ENCODE measurements at regions not wholly inside any gene's neighbourhood (a gene's known extent, or its start where the extent isn't known, plus 50 kb on each side); places are given as distances from the start of the nearest gene placed in this dataset.

GRCh38 chr15:95095250-95095649 lies 863.9 kb downstream of the MCTP2 start:
- TF ChIP-seq, protein P1, sequence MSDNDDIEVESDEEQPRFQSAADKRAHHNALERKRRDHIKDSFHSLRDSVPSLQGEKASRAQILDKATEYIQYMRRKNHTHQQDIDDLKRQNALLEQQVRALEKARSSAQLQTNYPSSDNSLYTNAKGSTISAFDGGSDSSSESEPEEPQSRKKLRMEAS (IDR thresholded peaks at IDR 0.05) = no peak
- TF ChIP-seq KDM1A (IDR thresholded peaks at IDR 0.05; ENCODE audit: borderline replicate concordance, low read length) (no peak), EZH2 (IDR thresholded peaks at IDR 0.05; ENCODE audit: low read depth, low read length, severe bottlenecking) (no peak), NANOG (IDR thresholded peaks at IDR 0.05; ENCODE audit: insufficient read depth, low read depth, low read length, poor library complexity, severe bottlenecking) (no peak), EP300 (IDR thresholded peaks at IDR 0.05; ENCODE audit: borderline replicate concordance in 1 of 2, low read depth in 2 of 2, low read length in 2 of 2) (no peak)
- TF ChIP-seq, protein P2, sequence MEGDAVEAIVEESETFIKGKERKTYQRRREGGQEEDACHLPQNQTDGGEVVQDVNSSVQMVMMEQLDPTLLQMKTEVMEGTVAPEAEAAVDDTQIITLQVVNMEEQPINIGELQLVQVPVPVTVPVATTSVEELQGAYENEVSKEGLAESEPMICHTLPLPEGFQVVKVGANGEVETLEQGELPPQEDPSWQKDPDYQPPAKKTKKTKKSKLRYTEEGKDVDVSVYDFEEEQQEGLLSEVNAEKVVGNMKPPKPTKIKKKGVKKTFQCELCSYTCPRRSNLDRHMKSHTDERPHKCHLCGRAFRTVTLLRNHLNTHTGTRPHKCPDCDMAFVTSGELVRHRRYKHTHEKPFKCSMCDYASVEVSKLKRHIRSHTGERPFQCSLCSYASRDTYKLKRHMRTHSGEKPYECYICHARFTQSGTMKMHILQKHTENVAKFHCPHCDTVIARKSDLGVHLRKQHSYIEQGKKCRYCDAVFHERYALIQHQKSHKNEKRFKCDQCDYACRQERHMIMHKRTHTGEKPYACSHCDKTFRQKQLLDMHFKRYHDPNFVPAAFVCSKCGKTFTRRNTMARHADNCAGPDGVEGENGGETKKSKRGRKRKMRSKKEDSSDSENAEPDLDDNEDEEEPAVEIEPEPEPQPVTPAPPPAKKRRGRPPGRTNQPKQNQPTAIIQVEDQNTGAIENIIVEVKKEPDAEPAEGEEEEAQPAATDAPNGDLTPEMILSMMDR (IDR thresholded peaks at IDR 0.05; ENCODE audit: control extremely low read depth in 1 of 3, insufficient read depth in 1 of 3, low read depth in 1 of 3, low read length in 3 of 3) = no peak

Data from H1 (cell line).